ENCODE measurements at regions not wholly inside any gene's neighbourhood (a gene's known extent, or its start where the extent isn't known, plus 50 kb on each side); places are given as distances from the start of the nearest gene placed in this dataset.

GRCh38 chr4:125115476-125115875, 199.3 kb upstream of the FAT4 start:
- H3K9me3 ChIP-seq (ENCODE audit: control insufficient read depth in 1 of 2, insufficient read depth in 1 of 2, low read depth in 1 of 2, low read length in 2 of 2) = no peaks in the 10 kb centered on the region
- no peaks in the 10 kb centered on the region for H4K20me1 ChIP-seq (ENCODE audit: insufficient read depth)
- ChIA-PET CTCF (no interaction called here), RAD21 (ENCODE audit: low non-redundant PET in 1 of 2, low total read pairs in 2 of 2, uncharacterized antibody in 2 of 2, unreplicated experiment in 2 of 2) (no interaction called here), POLR2A (no interaction called here)
- no peak overlapping the region for H3K9ac ChIP-seq (ENCODE audit: low read length)
- DNase-seq (ENCODE audit: low read depth, low spot score) (no peak), ATAC-seq (no peak)
- H3K4me1 ChIP-seq (ENCODE audit: control insufficient read depth in 1 of 2, insufficient read depth in 2 of 2, low read length in 2 of 2) = no peaks in the 10 kb centered on the region
- H3K36me3 ChIP-seq (ENCODE audit: control insufficient read depth in 1 of 2, insufficient read depth in 2 of 2, low read length in 2 of 2) = no peaks in the 10 kb centered on the region
- H3K4me2 ChIP-seq (ENCODE audit: low read length) = no peak overlapping the region
- no peaks in the 10 kb centered on the region; the same call in 1 of the 2 replicates for H3K9me2 ChIP-seq (ENCODE audit: insufficient read depth)
- no peaks in the 10 kb centered on the region for H3K79me2 ChIP-seq (ENCODE audit: insufficient read depth, low read length)
- no TSS peak for BruUV-seq (replicated peaks)
- no peak overlapping the region for H3K4me3 ChIP-seq (replicated peaks in 1 of 2; ENCODE audit: low read depth in 1 of 2, low read length in 2 of 2)
- TF ChIP-seq EGR1 (IDR thresholded peaks at IDR 0.05; ENCODE audit: low read depth) (no peak), CTCF (IDR thresholded peaks at IDR 0.05 in 2 of 3, conservative IDR thresholded peaks at IDR 0.05 in 1 of 3; ENCODE audit: borderline replicate concordance in 1 of 3, insufficient read depth in 1 of 3, low read depth in 2 of 3, low read length in 2 of 3) (no peak), REST (IDR thresholded peaks at IDR 0.05; ENCODE audit: low read depth) (no peak), JUND (IDR thresholded peaks at IDR 0.05) (no peak), ATF3 (IDR thresholded peaks at IDR 0.05) (no peak), TCF7L2 (IDR thresholded peaks at IDR 0.05; ENCODE audit: borderline replicate concordance, extremely low read depth, insufficient read depth, insufficient read length) (no peak), RAD21 (IDR thresholded peaks at IDR 0.05; ENCODE audit: low read depth) (no peak), ELF1 (IDR thresholded peaks at IDR 0.05; ENCODE audit: borderline replicate concordance, low read depth) (no peak), SRF (IDR thresholded peaks at IDR 0.05; ENCODE audit: low read depth) (no peak), SIN3A (IDR thresholded peaks at IDR 0.05; ENCODE audit: low read depth) (no peak), SP1 (IDR thresholded peaks at IDR 0.05; ENCODE audit: low read depth) (no peak), MAX (IDR thresholded peaks at IDR 0.05) (no peak), YY1 (IDR thresholded peaks at IDR 0.05; ENCODE audit: extremely low read depth, insufficient replicate concordance, low read depth, low read length) (no peak), EZH2phosphoT487 (IDR thresholded peaks at IDR 0.05; ENCODE audit: borderline replicate concordance) (no peak), CBX3 (IDR thresholded peaks at IDR 0.05; ENCODE audit: low read depth) (no peak), FOSL1 (IDR thresholded peaks at IDR 0.05; ENCODE audit: low read depth) (no peak), ZFX (IDR thresholded peaks at IDR 0.05) (no peak), EZH2 (IDR thresholded peaks at IDR 0.05) (no peak), CEBPB (IDR thresholded peaks at IDR 0.05; ENCODE audit: low read depth) (no peak)
- TF ChIP-seq, protein P1, sequence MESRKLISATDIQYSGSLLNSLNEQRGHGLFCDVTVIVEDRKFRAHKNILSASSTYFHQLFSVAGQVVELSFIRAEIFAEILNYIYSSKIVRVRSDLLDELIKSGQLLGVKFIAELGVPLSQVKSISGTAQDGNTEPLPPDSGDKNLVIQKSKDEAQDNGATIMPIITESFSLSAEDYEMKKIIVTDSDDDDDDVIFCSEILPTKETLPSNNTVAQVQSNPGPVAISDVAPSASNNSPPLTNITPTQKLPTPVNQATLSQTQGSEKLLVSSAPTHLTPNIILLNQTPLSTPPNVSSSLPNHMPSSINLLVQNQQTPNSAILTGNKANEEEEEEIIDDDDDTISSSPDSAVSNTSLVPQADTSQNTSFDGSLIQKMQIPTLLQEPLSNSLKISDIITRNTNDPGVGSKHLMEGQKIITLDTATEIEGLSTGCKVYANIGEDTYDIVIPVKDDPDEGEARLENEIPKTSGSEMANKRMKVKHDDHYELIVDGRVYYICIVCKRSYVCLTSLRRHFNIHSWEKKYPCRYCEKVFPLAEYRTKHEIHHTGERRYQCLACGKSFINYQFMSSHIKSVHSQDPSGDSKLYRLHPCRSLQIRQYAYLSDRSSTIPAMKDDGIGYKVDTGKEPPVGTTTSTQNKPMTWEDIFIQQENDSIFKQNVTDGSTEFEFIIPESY (IDR thresholded peaks at IDR 0.05; ENCODE audit: extremely low read depth, insufficient replicate concordance, low read length) = no peak
- no peak overlapping the region for H3K27ac ChIP-seq (ENCODE audit: low read depth, low read length)
- intact Hi-C loops (cut with micrococcal nuclease) = no loop called here
- H3K27me3 ChIP-seq (ENCODE audit: insufficient read depth, low read length) = no peaks in the 10 kb centered on the region
- no peak overlapping the region for H2AFZ ChIP-seq (ENCODE audit: low read depth, low read length, poor library complexity, severe bottlenecking)

Measured in HCT116 (cell line).